OCI-LY7 (cell line): ENCODE measurements at regions not wholly inside any gene's neighbourhood (a gene's known extent, or its start where the extent isn't known, plus 50 kb on each side); places are given as distances from the start of the nearest gene placed in this dataset.

Experiments used
- BruUV-seq: library from RNA; stranded (reverse); fragments of 400-500 nt; replicated peaks from 2 replicates; lab custom pipeline; 2021; lab: Mats Ljungman, UMichigan
- CTCF ChIA-PET: fragments of 300-600 bp; sonication (Branson Sonifier 250); formaldehyde crosslinking; loops from one replicate; lab custom pipeline; 2022; ENCODE audit warnings: antibody characterized with exemption; ENCODE audit not compliant: unreplicated experiment; lab: Charles Lee
- POLR2A ChIA-PET: fragments of 300-600 bp; sonication (Branson Sonifier 250); formaldehyde crosslinking; loops from one replicate; lab custom pipeline; 2022; ENCODE audit warnings: antibody characterized with exemption; lab: Charles Lee
- DNase-seq: peaks from one replicate; pipeline ENCODE4 v3.0.0-alpha.2; 2015; ENCODE audit warnings: low spot score
- H2AFZ ChIP-seq: fragments of 200-600 bp; sonication (generic), shearing (Covaris generic); 2 replicates; pipeline ENCODE4 v1.6.1; 2014; ENCODE audit warnings: mild to moderate bottlenecking, antibody characterized with exemption, low read length, moderate library complexity
- H3K27ac ChIP-seq: fragments of 200-600 bp; sonication (generic); 2 replicates; pipeline ENCODE4 v1.5.1; 2014; ENCODE audit warnings: mixed run types, low read depth, mild to moderate bottlenecking, moderate library complexity, low read length, inconsistent platforms; ENCODE audit not compliant: poor library complexity, severe bottlenecking
- H3K36me3 ChIP-seq: fragments of 200-600 bp; sonication (generic); 2 replicates; pipeline ENCODE4 v1.6.1; 2014; ENCODE audit warnings: mild to moderate bottlenecking, antibody characterized with exemption, low read length, moderate library complexity, mixed read lengths; ENCODE audit not compliant: insufficient read depth
- H3K4me1 ChIP-seq: fragments of 200-600 bp; sonication (generic); 2 replicates; pipeline ENCODE4 v1.5.1; 2014; ENCODE audit warnings: mild to moderate bottlenecking, low read length; ENCODE audit not compliant: insufficient read depth, poor library complexity, severe bottlenecking
- H3K4me2 ChIP-seq: fragments of 200-600 bp; sonication (generic); 2 replicates; pipeline ENCODE4 v1.6.1; 2014; ENCODE audit warnings: mild to moderate bottlenecking, low read length
- H3K4me3 ChIP-seq: fragments of 200-600 bp; sonication (generic); 2 replicates; pipeline ENCODE4 v1.5.1; 2014; ENCODE audit warnings: mild to moderate bottlenecking, low read depth, low read length; ENCODE audit not compliant: poor library complexity, severe bottlenecking
- H3K79me2 ChIP-seq: fragments of 200-600 bp; sonication (generic); 2 replicates; pipeline ENCODE4 v1.6.1; 2016; ENCODE audit warnings: low read depth, mild to moderate bottlenecking, low read length, moderate library complexity, mixed read lengths; ENCODE audit not compliant: insufficient read depth
- H3K9me2 ChIP-seq: fragments of 200-600 bp; sonication (generic); 2 replicates; pipeline ENCODE4 v1.6.1; 2016; ENCODE audit warnings: mild to moderate bottlenecking, low read length, mixed read lengths; ENCODE audit not compliant: insufficient read depth
- H3K9me3 ChIP-seq: fragments of 200-600 bp; sonication (generic); 2 replicates; pipeline ENCODE4 v1.6.1; 2014; ENCODE audit warnings: mild to moderate bottlenecking, mixed run types, low read length, mixed read lengths
- H4K20me1 ChIP-seq: fragments of 200-600 bp; sonication (generic); 2 replicates; pipeline ENCODE4 v1.6.1; 2014; ENCODE audit warnings: mild to moderate bottlenecking, antibody characterized with exemption, low read length, moderate library complexity, mixed read lengths; ENCODE audit not compliant: insufficient read depth
- EZH2phosphoT487 ChIP-seq: fragments of 200-600 bp; sonication (generic); IDR thresholded peaks from 2 replicates; pipeline ENCODE4 v1.6.1; 2018; ENCODE audit warnings: low read depth, borderline replicate concordance, mild to moderate bottlenecking, mixed run types, antibody characterized with exemption, low read length, moderate library complexity, mixed read lengths
- intact Hi-C: fragments of 100-400 bp; cut with micrococcal nuclease; formaldehyde crosslinking; loops from one replicate; pipeline ENCODE4 v1.10.0; 2022; ENCODE audit not compliant: unreplicated experiment
- TF ChIP-seq, protein P1 (sequence below): fragments of 200-600 bp; sonication (generic); conservative IDR thresholded peaks from 2 replicates; pipeline ENCODE4 v1.5.1; 2014; ENCODE audit warnings: mild to moderate bottlenecking, antibody characterized with exemption, low read length, moderate library complexity, mixed read lengths

DNA sequence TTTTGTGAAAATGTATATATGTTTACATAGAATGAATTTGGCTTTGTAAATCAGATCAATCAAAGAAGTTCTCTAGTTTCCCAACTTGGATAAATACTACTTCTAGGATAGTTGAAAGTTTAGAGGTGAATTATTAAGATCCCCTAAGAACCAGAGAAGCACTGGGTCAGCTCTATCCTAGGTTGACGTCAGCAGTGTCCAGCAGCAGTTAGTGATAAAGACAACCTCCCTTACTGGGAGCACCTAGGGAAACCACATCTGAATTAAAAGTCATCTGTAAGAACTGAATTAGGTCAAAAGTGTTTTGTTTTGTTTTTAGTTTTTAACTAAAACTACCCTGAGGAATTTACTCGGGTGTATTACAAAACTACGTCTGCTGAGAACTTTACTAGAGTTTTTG is 178.0 kb downstream of the POLR1F start:
- Histone ChIP-seq H4K20me1 (no peaks in the 10 kb centered on the region), H3K9me2 (no peaks in the 10 kb centered on the region), H3K4me1 (no peaks in the 10 kb centered on the region), H3K9me3 (no peaks in the 10 kb centered on the region), H3K79me2 (no peaks in the 10 kb centered on the region), H3K27ac (no peak overlapping the region), H3K4me3 (no peak overlapping the region), H3K4me2 (no peak overlapping the region), H2AFZ (no peak overlapping the region), H3K36me3 (no peaks in the 10 kb centered on the region)
- ChIA-PET POLR2A (no interaction called here), CTCF (no interaction called here)
- no TSS peak for BruUV-seq
- TF ChIP-seq, protein P1, sequence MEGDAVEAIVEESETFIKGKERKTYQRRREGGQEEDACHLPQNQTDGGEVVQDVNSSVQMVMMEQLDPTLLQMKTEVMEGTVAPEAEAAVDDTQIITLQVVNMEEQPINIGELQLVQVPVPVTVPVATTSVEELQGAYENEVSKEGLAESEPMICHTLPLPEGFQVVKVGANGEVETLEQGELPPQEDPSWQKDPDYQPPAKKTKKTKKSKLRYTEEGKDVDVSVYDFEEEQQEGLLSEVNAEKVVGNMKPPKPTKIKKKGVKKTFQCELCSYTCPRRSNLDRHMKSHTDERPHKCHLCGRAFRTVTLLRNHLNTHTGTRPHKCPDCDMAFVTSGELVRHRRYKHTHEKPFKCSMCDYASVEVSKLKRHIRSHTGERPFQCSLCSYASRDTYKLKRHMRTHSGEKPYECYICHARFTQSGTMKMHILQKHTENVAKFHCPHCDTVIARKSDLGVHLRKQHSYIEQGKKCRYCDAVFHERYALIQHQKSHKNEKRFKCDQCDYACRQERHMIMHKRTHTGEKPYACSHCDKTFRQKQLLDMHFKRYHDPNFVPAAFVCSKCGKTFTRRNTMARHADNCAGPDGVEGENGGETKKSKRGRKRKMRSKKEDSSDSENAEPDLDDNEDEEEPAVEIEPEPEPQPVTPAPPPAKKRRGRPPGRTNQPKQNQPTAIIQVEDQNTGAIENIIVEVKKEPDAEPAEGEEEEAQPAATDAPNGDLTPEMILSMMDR, result no peak
- TF ChIP-seq EZH2phosphoT487, result no peak
- intact Hi-C loops, result no loop called here
- no peak for DNase-seq

DNA sequence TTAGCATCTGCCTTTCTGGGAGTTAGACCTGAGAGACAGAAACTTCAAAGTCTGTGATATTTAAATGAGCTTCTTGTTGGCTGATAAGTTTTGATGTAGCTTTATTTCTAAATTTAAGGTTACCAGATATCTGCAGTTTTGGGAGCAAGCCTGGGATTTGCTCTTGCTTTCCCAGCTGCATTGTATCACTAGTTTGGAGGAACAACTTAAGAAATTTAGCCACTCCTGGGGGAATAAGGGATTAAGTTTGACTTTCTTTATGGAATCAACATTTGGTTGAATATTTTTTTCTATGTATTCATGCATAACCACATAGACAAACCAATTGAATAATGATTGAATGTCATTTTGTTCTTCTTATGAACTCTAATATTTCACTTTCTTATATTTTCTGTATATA is 178.6 kb downstream of the POLR1F start:
- intact Hi-C loops, result no loop called here
- Histone ChIP-seq H3K4me3 (no peak overlapping the region), H3K27ac (no peak overlapping the region), H3K9me3 (no peaks in the 10 kb centered on the region), H2AFZ (no peak overlapping the region), H4K20me1 (no peaks in the 10 kb centered on the region), H3K9me2 (no peaks in the 10 kb centered on the region), H3K79me2 (no peaks in the 10 kb centered on the region), H3K36me3 (no peaks in the 10 kb centered on the region), H3K4me2 (no peak overlapping the region), H3K4me1 (no peaks in the 10 kb centered on the region)
- no peak for TF ChIP-seq EZH2phosphoT487
- TF ChIP-seq, protein P1, result no peak
- POLR2A ChIA-PET, result interaction anchor here (0.9 kb wide), 1 partner anchor 9 kb away, joined by 3 read pairs; no protein-coding TSS in a partner anchor
- CTCF ChIA-PET, result no interaction called here
- BruUV-seq, result no TSS peak
- DNase-seq, result no peak

DNA sequence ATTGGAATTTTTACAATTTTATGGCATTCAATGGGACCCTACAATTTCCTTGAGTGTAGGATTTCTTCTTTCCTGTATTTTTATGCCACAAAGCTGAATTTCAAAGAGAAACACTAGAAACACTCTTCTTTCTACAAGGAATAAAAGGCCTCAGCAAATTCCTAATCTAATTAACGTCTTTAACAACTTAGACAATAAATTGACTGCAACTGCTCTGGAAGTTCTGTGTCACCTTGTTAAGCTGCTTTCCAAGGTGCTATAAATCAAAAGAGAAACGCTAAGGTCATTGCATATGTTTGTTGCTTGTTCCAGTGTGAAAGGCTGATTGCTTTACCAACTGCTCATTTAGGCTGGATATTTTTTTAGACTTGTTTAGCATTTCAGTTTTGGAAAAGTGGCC is 182.2 kb downstream of the POLR1F start:
- Histone ChIP-seq H2AFZ (no peak overlapping the region), H3K4me2 (no peak overlapping the region), H4K20me1 (no peaks in the 10 kb centered on the region), H3K79me2 (no peaks in the 10 kb centered on the region), H3K4me3 (no peak overlapping the region), H3K4me1 (no peaks in the 10 kb centered on the region), H3K9me2 (no peaks in the 10 kb centered on the region), H3K27ac (no peak overlapping the region), H3K36me3 (no peaks in the 10 kb centered on the region), H3K9me3 (no peaks in the 10 kb centered on the region)
- intact Hi-C loops, result no loop called here
- DNase-seq, result no peak
- ChIA-PET POLR2A (interaction anchor here (0.6 to 0.8 kb wide), 2 partner anchors 21 to 35 kb away, joined by 3 read pairs; no protein-coding TSS in a partner anchor), CTCF (no interaction called here)
- no TSS peak for BruUV-seq
- no peak for TF ChIP-seq EZH2phosphoT487
- TF ChIP-seq, protein P1, result no peak
